Caki2 (cell line): ENCODE measurements at regions not wholly inside any gene's neighbourhood (a gene's known extent, or its start where the extent isn't known, plus 50 kb on each side); places are given as distances from the start of the nearest gene placed in this dataset.
"Not testable (repeated sequence)": the region's sequence is repeated elsewhere in the genome, so short reads cannot be mapped to it uniquely, and the experiment has no call there.

Experiments used
- DNase-seq: peaks from one replicate; pipeline ENCODE4 v3.0.0-alpha.2; 2015; ENCODE audit warnings: low read depth
- in situ Hi-C: cut with HindIII; loops from 2 replicates; pipeline ENCODE4 v1.10.0; 2016; ENCODE audit warnings: low sequenced_read_pairs, low pct_unique_long_range_greater_than_20kb, mixed read lengths

GRCh38 chr4:173652283-173652931 is 122.4 kb upstream of the HAND2 start:
- in situ Hi-C loops = no loop called here
- no peak for DNase-seq

- DNase-seq = no peak
- in situ Hi-C loops = no loop called here
These were observed 121.7 kb upstream of the HAND2 start for GRCh38 chr4:173651651-173652282.

- in situ Hi-C loops = no loop called here
- no peak for DNase-seq
These were observed 117.9 kb upstream of the HAND2 start for GRCh38 chr4:173647902-173648301.

- in situ Hi-C loops = no loop called here
- DNase-seq = no peak
These were observed 112.5 kb upstream of the HAND2 start for GRCh38 chr4:173642509-173642908.

GRCh38 chr4:173635395-173635794 is 105.4 kb upstream of the HAND2 start:
- DNase-seq = no peak
- in situ Hi-C loops = no loop called here

- no peak for DNase-seq
- in situ Hi-C loops = no loop called here
These were observed 96.2 kb upstream of the HAND2 start for GRCh38 chr4:173626277-173626676.

GRCh38 chr4:173618648-173619047 is 88.6 kb upstream of the HAND2 start:
- DNase-seq, in situ Hi-C loops: not testable (repeated sequence)

- in situ Hi-C loops = no loop called here
- no peak for DNase-seq
These were observed 79.1 kb upstream of the HAND2 start for GRCh38 chr4:173609158-173609557.

- in situ Hi-C loops, DNase-seq: not testable (repeated sequence)
These were observed 78.6 kb upstream of the HAND2 start for GRCh38 chr4:173608632-173609031.

- in situ Hi-C loops = no loop called here
- DNase-seq = no peak
These were observed 61.7 kb upstream of the HAND2 start for GRCh38 chr4:173591760-173592159.

GRCh38 chr4:173590697-173591096 is 60.7 kb upstream of the HAND2 start:
- DNase-seq = no peak
- in situ Hi-C loops = no loop called here

GRCh38 chr4:173585876-173586572 is 56.0 kb upstream of the HAND2 start:
- no peak for DNase-seq
- in situ Hi-C loops = no loop called here

GRCh38 chr4:173584506-173584905 is 54.5 kb upstream of the HAND2 start:
- in situ Hi-C loops = no loop called here
- no peak for DNase-seq
